Panc1 (cell line): ENCODE measurements at regions not wholly inside any gene's neighbourhood (a gene's known extent, or its start where the extent isn't known, plus 50 kb on each side); places are given as distances from the start of the nearest gene placed in this dataset.

ENCODE experiments used
- ATAC-seq: fragments of 200-7000 bp; cut with Tn5 transposase; 2 replicates; pipeline ENCODE4 v1.9.1; 2020; ENCODE audit warnings: mild to moderate bottlenecking, moderate library complexity
- BruUV-seq: library from RNA; stranded (reverse); fragments of 400-500 nt; replicated peaks from 2 replicates; lab custom pipeline; 2021; lab: Mats Ljungman, UMichigan
- CTCF ChIA-PET: fragments of 300-600 bp; sonication (Branson Sonifier 250); formaldehyde crosslinking; loops from one replicate; lab custom pipeline; 2022; ENCODE audit warnings: antibody characterized with exemption; lab: Charles Lee
- POLR2A ChIA-PET: fragments of 300-600 bp; sonication (Branson Sonifier 250); formaldehyde crosslinking; loops from one replicate; lab custom pipeline; 2022; ENCODE audit warnings: antibody characterized with exemption; lab: Charles Lee
- DNase-seq: peaks from one replicate; pipeline ENCODE4 v3.0.0-alpha.2; 2010; ENCODE audit warnings: low read depth, low spot score
- H3K27ac ChIP-seq: 2 replicates; pipeline ENCODE4 v1.5.1; 2011; ENCODE audit warnings: mild to moderate bottlenecking, low read length, inconsistent platforms
- H3K27me3 ChIP-seq: fragments of 200-500 bp; sonication (Bioruptor generic); 2 replicates; pipeline ENCODE4 v1.6.0; 2014; ENCODE audit warnings: low read length, inconsistent platforms; ENCODE audit not compliant: control insufficient read depth, insufficient read depth
- H3K36me3 ChIP-seq: fragments of 200-500 bp; sonication (Bioruptor generic); 2 replicates; pipeline ENCODE4 v1.5.1; 2014; ENCODE audit warnings: inconsistent platforms, mild to moderate bottlenecking, low read length, moderate library complexity; ENCODE audit not compliant: control insufficient read depth, insufficient read depth
- H3K4me1 ChIP-seq: 2 replicates; pipeline ENCODE4 v1.5.1; 2011; ENCODE audit warnings: inconsistent platforms, mild to moderate bottlenecking, low read length, moderate library complexity; ENCODE audit not compliant: control insufficient read depth, insufficient read depth
- H3K4me3 ChIP-seq, 2 experiments: 2 replicates each; pipeline ENCODE4 v1.5.1; 2011 to 2012; ENCODE audit warnings: low read depth in 2 of 2, low read length in 2 of 2, mild to moderate bottlenecking in 2 of 2, inconsistent platforms in 1 of 2, moderate library complexity in 1 of 2
- H3K9me3 ChIP-seq: fragments of 200-500 bp; sonication (Bioruptor generic); 2 replicates; pipeline ENCODE4 v1.5.1; 2014; ENCODE audit warnings: low read depth, mild to moderate bottlenecking, inconsistent platforms, low read length, moderate library complexity; ENCODE audit not compliant: control insufficient read depth, insufficient read depth
- CTCF ChIP-seq: fragments of 450-650 bp; IDR thresholded peaks from 2 replicates; pipeline ENCODE4 v1.5.1; 2017; ENCODE audit warnings: mild to moderate bottlenecking
- POLR2AphosphoS5 ChIP-seq: IDR thresholded peaks from 2 replicates; pipeline ENCODE4 v1.6.1; 2012; ENCODE audit warnings: mild to moderate bottlenecking, low read depth, low read length, moderate library complexity
- REST ChIP-seq, 2 experiments: IDR thresholded peaks; 2 replicates each; pipeline ENCODE4 v1.6.1; 2011 to 2012; ENCODE audit warnings: low read depth in 2 of 2, control low read depth in 1 of 2, low read length in 1 of 2, mild to moderate bottlenecking in 1 of 2, moderate library complexity in 1 of 2; ENCODE audit not compliant: insufficient read depth in 1 of 2
- SIN3A ChIP-seq: IDR thresholded peaks from 2 replicates; pipeline ENCODE4 v1.6.1; 2012; ENCODE audit warnings: low read depth, mild to moderate bottlenecking, low read length, moderate library complexity, borderline replicate concordance; ENCODE audit not compliant: insufficient read depth
- TCF7L2 ChIP-seq: IDR thresholded peaks from 2 replicates; pipeline ENCODE4 v1.6.1; 2011; ENCODE audit warnings: mild to moderate bottlenecking, low read depth, low read length, inconsistent platforms
- in situ Hi-C: cut with HindIII; loops from 2 replicates; pipeline ENCODE4 v1.10.0; 2016; ENCODE audit warnings: low sequenced_read_pairs, low pct_unique_long_range_greater_than_20kb
- intact Hi-C: fragments of 100-400 bp; cut with micrococcal nuclease; formaldehyde crosslinking; loops from one replicate; pipeline ENCODE4 v1.10.0; 2022; ENCODE audit not compliant: unreplicated experiment

GRCh38 chr5:96572864-96573512 is 89.2 kb upstream of the CAST start:
- DNase-seq (peak; percentile 75), ATAC-seq (0 out of 2 replicates have a peak, but pooled peaks have one; percentile 48)
- Histone ChIP-seq H3K4me1 (no peaks in the 10 kb centered on the region), H3K27ac (no peak overlapping the region), H3K27me3 (peaks cover 7% of the 10 kb centered on the region; the same call in 1 of the 2 replicates), H3K4me3 (no peak overlapping the region), H3K9me3 (no peaks in the 10 kb centered on the region), H3K36me3 (no peaks in the 10 kb centered on the region)
- TF ChIP-seq CTCF = no peak
- no peak for TF ChIP-seq REST (IDR thresholded peaks at IDR 0.05; ENCODE audit: insufficient read depth in 1 of 2, low read depth in 2 of 2, low read length in 1 of 2)
- no peak for TF ChIP-seq POLR2AphosphoS5
- TF ChIP-seq SIN3A = no peak
- no peak for TF ChIP-seq TCF7L2
- POLR2A ChIA-PET = no interaction called here
- CTCF ChIA-PET = no interaction called here
- BruUV-seq = no TSS peak
- intact Hi-C loops = no loop called here
- in situ Hi-C loops = no loop called here

GRCh38 chr5:96573513-96573894 is 88.7 kb upstream of the CAST start:
- H3K4me1 ChIP-seq = no peaks in the 10 kb centered on the region
- no TSS peak for BruUV-seq
- peaks cover 7% of the 10 kb centered on the region; the same call in 1 of the 2 replicates for H3K27me3 ChIP-seq
- no peak overlapping the region for H3K4me3 ChIP-seq
- intact Hi-C loops (no loop called here), in situ Hi-C loops (no loop called here)
- ATAC-seq (no peak), DNase-seq (no peak)
- H3K9me3 ChIP-seq = no peaks in the 10 kb centered on the region
- CTCF ChIA-PET = no interaction called here
- no peak overlapping the region for H3K27ac ChIP-seq
- POLR2A ChIA-PET = no interaction called here
- no peaks in the 10 kb centered on the region for H3K36me3 ChIP-seq
- TF ChIP-seq POLR2AphosphoS5 (no peak), CTCF (no peak), REST (IDR thresholded peaks at IDR 0.05; ENCODE audit: insufficient read depth in 1 of 2, low read depth in 2 of 2, low read length in 1 of 2) (no peak), TCF7L2 (no peak), SIN3A (no peak)
